GM10266 (cell line): ENCODE measurements at regions not wholly inside any gene's neighbourhood (a gene's known extent, or its start where the extent isn't known, plus 50 kb on each side); places are given as distances from the start of the nearest gene placed in this dataset.
"Not testable (repeated sequence)": the region's sequence is repeated elsewhere in the genome, so short reads cannot be mapped to it uniquely, and the experiment has no call there.

Source experiments
- DNase-seq: peaks from one replicate; pipeline ENCODE4 v3.0.0; 2012; ENCODE audit errors: extremely low spot score
- TF ChIP-seq, protein P1 (sequence below): IDR thresholded peaks from 2 replicates; pipeline ENCODE4 v1.5.1; 2012; ENCODE audit warnings: mild to moderate bottlenecking, low read depth; ENCODE audit not compliant: control insufficient read depth, insufficient read depth; ENCODE audit errors: missing control alignments

DNA sequence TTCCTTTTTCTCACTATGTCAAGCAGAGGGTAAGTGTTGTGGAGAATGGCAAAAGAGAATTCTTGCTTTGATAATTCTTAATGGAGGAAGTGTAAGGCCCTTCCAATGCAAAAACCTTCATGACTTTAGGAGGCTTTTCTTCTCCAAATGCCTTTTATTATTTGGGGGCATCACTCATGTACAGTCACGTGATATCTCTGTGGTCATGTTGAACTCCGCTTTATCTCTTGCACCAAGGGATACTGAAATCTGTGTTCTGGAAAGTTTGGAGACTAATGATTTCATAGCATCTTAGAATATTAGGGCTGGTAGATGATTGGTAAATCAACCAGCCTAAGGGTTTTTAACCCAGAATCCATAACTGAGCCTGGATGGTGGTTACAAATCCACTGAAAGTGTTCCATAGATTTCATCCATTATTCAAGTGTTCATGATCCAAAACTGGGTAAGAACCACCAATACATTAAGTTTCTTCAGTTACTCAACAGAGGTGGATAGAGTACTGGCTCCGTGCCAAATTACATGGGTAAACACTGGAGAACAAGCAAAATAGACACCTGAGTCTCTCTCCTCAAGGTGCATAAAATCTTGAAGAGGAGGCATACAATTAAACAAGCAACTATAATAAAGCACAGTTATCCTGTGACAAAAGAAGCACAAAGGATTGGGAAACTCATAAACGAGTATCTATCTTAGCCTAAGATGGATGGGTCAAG lies 169.6 kb upstream of the EPHA4 start:
- DNase-seq, result no peak
- TF ChIP-seq, protein P1, sequence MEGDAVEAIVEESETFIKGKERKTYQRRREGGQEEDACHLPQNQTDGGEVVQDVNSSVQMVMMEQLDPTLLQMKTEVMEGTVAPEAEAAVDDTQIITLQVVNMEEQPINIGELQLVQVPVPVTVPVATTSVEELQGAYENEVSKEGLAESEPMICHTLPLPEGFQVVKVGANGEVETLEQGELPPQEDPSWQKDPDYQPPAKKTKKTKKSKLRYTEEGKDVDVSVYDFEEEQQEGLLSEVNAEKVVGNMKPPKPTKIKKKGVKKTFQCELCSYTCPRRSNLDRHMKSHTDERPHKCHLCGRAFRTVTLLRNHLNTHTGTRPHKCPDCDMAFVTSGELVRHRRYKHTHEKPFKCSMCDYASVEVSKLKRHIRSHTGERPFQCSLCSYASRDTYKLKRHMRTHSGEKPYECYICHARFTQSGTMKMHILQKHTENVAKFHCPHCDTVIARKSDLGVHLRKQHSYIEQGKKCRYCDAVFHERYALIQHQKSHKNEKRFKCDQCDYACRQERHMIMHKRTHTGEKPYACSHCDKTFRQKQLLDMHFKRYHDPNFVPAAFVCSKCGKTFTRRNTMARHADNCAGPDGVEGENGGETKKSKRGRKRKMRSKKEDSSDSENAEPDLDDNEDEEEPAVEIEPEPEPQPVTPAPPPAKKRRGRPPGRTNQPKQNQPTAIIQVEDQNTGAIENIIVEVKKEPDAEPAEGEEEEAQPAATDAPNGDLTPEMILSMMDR, result no peak

DNA sequence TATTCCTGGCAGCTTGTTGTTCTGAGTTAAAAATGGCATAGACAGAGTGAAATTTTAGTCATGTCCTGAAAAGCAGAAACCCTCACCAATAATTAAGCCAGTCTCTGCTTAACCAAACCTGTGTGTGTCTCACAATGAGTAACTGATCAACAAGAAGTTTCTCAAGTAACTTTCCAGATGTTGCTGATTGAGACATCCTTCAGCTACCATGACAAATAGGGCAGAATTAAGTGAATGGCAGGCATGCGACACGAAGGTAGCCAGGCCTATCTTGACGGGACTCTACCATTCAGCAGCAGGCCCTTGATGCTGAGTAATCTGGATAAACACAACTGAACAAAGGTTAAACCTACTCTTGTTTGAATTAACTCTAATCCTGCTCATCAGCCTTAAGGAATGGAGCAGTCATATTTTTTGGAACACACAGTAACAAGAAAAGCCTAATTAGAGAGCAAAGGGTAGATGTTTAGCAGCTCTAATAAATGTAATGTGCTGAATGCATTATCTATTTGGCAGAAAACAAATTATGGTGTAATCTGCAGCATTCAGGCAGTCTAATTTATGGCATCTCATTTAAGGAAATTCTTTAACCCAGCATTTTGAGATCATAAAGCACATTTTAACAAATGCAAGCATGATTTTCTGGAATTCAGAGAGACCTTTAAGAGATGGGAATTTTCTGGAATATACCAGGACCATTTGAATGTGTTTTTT lies 159.5 kb upstream of the EPHA4 start:
- TF ChIP-seq, protein P1, result no peak

DNA sequence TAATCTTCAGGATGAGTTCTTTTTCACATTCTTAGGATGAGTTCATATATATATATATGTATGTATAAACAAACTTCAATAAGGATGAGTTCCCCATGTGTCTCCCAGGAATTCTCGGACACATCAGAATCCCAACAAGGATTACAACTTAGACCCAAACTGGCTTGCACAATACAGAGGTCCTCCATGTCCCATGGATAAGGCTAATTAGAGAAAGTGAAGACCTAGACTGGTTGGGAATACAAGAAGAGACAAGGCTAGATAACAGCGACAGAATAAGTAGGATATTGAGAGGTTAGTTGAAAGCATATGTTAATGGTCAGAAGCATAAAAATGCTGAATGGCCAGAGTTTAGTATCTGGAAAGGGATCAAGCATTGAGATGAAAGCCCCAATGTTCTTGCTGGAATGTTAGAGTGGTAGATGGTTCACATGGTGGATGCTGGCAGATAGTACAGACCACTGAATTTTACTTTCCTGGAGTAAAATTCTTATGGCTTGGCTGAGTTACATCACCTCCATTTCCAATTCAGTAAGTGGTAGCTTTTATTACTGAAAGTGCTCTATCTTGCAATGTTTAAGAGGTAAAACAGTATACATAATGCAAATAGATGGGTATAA lies 154.9 kb upstream of the EPHA4 start:
- no peak for DNase-seq
- TF ChIP-seq, protein P1, result no peak

More for the DNA sequence above, 159.5 kb upstream of the EPHA4 start:
- no peak for DNase-seq

DNA sequence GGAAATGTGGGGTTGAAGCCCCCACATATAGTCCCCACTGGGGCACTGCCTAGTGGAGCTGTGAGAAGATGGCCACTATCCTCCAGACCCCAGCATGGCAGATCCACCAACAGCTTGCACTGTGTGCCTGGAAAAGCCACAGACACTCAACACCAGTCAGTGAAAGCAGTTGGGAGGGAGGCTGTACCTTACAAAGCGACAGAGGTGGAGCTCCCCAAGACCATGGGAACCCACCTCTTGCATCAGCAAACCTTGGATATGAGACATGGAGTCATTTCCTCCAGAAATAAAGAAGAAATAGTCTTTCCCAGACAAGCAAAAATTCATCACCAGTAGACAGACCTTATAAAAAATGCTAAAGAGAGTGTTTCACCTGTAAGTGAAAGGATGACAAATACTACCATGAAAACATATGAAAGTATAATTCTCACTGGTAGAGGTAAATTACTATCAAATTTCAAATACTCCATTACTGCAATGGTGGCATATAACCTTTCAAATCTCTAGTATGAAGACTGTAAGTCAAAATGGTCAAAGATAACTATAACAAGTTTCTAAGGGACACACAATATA lies 152.6 kb upstream of the EPHA4 start:
- DNase-seq, result no peak
- TF ChIP-seq, protein P1, result no peak

DNA sequence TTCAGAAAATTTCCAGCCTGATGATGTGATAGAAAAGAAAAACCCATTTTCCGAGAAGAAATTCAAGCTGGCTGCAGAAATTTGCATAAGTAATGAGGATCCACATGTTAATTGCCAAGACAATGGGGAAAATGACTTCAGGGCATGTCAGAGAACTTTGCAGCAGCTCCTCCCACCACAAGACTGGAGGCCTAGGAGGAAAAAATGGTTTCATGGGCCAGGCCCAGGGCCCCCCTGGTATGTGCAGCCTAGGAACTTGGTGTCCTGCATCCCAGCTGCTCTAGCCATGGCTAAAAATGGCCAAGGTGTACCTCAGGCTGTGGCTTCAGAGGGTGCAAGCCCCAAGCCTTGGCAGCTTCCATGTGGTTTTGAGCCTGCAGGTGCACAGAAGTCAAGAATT lies 152.0 kb upstream of the EPHA4 start:
- not testable (repeated sequence) for DNase-seq

DNA sequence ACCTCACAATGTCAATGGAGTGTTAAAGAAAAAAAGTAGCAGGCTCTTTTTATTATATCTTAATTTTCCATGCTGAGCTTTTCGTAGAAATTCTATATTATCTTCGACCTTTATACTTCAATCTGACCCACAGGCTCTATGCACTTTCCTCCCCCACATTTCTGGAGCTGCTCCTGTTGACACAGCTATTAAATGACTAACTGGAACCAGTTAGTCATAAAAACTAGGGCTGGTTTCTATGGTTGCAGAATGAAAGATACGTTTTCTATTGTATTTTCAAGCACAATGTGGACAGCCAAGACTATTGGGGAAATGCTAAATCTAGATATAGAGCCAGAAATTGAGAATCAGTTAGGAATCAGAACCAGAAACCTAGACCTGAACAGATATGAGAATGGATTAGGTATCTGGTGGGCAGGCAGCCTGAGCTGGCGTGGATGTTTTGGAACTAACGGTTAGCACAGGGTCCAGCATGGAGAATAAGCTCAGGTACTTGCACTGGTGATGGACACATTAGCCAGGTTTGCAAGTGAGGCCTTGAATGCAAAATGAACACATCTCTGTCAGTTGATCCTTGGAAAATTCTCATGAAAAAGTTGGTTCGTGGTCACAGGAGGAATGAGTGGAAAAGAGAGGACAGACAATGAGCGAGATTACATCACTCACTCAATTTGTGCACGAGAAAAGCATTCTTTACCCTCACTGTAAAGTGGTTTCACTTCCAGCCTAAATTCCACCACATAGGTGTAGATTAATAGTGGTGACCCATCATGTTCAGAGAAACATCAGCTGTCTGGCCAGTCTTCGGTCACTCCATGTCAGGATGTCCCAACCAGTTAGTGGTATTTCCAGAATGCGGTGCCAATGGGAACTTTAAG lies 144.6 kb upstream of the EPHA4 start:
- TF ChIP-seq, protein P1, result no peak
- no peak for DNase-seq
